ENCODE measurements at regions not wholly inside any gene's neighbourhood (a gene's known extent, or its start where the extent isn't known, plus 50 kb on each side); places are given as distances from the start of the nearest gene placed in this dataset.
"Not testable (repeated sequence)": the region's sequence is repeated elsewhere in the genome, so short reads cannot be mapped to it uniquely, and the experiment has no call there.

DNA sequence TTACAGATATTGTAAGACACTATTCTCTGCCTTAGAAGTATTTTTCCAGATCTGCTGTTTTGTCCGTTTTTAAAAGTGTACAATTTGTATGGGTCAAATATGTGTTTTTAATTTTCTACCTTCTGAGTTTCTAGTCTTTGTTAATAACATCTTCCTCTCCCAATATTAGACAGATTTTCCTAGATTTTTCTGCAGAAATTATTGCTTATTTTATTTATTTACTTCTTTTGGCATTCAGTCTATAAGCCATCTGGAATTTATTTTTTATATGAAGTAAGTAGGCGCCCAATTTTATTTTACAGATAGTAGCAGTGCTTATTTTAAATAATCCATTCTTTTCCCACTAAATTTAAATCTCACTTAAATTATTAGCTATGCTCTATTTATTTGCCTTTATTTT, 103.1 kb upstream of the PLEKHG1 start:
- peaks cover 19% of the 10 kb centered on the region for H3K4me1 ChIP-seq
- intact Hi-C loops (cut with micrococcal nuclease): no loop called here
- no peak for DNase-seq
- H3K27me3 ChIP-seq (ENCODE audit: low read depth): no peaks in the 10 kb centered on the region
- no peak overlapping the region for H3K27ac ChIP-seq (replicated peaks)
- no peaks in the 10 kb centered on the region for H3K36me3 ChIP-seq
- no peaks in the 10 kb centered on the region for H3K9me3 ChIP-seq (replicated peaks)
- H3K4me3 ChIP-seq: no peak overlapping the region
- TF ChIP-seq, protein P1, sequence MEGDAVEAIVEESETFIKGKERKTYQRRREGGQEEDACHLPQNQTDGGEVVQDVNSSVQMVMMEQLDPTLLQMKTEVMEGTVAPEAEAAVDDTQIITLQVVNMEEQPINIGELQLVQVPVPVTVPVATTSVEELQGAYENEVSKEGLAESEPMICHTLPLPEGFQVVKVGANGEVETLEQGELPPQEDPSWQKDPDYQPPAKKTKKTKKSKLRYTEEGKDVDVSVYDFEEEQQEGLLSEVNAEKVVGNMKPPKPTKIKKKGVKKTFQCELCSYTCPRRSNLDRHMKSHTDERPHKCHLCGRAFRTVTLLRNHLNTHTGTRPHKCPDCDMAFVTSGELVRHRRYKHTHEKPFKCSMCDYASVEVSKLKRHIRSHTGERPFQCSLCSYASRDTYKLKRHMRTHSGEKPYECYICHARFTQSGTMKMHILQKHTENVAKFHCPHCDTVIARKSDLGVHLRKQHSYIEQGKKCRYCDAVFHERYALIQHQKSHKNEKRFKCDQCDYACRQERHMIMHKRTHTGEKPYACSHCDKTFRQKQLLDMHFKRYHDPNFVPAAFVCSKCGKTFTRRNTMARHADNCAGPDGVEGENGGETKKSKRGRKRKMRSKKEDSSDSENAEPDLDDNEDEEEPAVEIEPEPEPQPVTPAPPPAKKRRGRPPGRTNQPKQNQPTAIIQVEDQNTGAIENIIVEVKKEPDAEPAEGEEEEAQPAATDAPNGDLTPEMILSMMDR (IDR thresholded peaks at IDR 0.05; ENCODE audit: borderline replicate concordance): no peak

DNA sequence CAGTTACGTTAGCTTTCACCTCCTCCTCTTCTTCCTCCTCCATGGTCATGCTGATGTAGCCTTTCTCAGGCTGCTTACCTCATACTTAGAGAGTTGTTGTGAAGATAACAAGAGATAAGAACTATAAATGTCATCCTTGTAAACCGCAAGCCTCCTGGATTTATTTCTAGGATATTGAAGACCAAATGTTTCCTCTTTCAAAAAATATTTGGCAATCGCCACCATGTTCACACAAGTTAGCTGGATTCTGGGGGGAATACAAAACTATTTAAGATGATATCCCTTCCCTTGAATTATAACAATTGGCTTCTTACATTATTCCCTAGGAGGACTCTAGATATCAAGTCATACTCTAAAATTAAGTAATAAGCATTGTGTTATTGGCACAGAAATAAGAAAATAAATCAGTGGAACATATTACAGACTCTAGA, 99.8 kb upstream of the PLEKHG1 start:
- TF ChIP-seq, protein P1 (IDR thresholded peaks at IDR 0.05; ENCODE audit: borderline replicate concordance): no peak
- Histone ChIP-seq H3K9me3 (replicated peaks) (no peaks in the 10 kb centered on the region), H3K27me3 (ENCODE audit: low read depth) (no peaks in the 10 kb centered on the region), H3K4me1 (no peaks in the 10 kb centered on the region), H3K4me3 (no peak overlapping the region), H3K36me3 (no peaks in the 10 kb centered on the region), H3K27ac (replicated peaks) (no peak overlapping the region)
- no peak for DNase-seq
- intact Hi-C loops (cut with micrococcal nuclease): no loop called here

DNA sequence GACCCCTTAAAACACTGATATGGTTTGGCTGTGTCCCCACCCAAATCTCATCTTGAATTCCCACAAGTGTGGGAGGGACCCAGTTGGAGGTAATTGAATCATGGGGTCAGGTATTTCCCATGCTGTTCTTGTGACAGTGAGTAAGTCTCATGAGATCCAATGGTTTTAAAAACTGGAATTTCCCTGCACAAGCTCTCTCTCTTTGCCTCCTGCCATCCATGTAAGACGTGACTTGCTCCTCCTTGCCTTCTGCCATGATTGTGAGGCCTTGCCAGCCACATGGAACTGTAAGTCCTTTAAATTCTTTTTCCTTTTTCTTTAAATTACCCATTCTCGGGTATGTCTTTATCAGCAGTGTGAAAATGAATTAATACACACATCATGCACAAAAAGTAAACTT, 99.1 kb upstream of the PLEKHG1 start:
- H3K27me3 ChIP-seq (ENCODE audit: low read depth); H3K36me3 ChIP-seq; H3K9me3 ChIP-seq (replicated peaks); H3K4me3 ChIP-seq; H3K4me1 ChIP-seq; intact Hi-C loops (cut with micrococcal nuclease); H3K27ac ChIP-seq (replicated peaks); DNase-seq: not testable (repeated sequence)

DNA sequence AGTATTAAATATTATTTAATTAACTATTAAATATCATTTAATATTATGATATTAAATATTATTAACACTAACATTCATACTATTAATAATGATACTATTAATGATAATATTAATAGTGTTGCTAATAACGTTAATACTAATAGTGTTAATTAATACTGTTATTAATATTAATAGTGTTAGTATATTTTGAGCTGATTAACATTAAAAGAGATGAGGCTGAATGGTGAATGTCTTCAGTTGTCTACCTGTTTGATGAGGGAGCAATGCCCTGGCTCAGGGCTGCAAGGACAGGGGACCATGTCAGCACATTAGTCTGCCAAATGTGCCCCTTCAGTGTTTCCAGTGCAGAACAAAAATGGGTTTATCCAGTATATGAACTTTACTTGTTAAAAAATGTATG, 96.6 kb upstream of the PLEKHG1 start:
- Histone ChIP-seq H3K36me3 (no peaks in the 10 kb centered on the region), H3K4me1 (no peaks in the 10 kb centered on the region), H3K9me3 (replicated peaks) (no peaks in the 10 kb centered on the region), H3K27ac (replicated peaks) (no peak overlapping the region), H3K27me3 (ENCODE audit: low read depth) (no peaks in the 10 kb centered on the region), H3K4me3 (no peak overlapping the region)
- intact Hi-C loops (cut with micrococcal nuclease): no loop called here
- DNase-seq: no peak
- TF ChIP-seq, protein P1 (IDR thresholded peaks at IDR 0.05; ENCODE audit: borderline replicate concordance): no peak

DNA sequence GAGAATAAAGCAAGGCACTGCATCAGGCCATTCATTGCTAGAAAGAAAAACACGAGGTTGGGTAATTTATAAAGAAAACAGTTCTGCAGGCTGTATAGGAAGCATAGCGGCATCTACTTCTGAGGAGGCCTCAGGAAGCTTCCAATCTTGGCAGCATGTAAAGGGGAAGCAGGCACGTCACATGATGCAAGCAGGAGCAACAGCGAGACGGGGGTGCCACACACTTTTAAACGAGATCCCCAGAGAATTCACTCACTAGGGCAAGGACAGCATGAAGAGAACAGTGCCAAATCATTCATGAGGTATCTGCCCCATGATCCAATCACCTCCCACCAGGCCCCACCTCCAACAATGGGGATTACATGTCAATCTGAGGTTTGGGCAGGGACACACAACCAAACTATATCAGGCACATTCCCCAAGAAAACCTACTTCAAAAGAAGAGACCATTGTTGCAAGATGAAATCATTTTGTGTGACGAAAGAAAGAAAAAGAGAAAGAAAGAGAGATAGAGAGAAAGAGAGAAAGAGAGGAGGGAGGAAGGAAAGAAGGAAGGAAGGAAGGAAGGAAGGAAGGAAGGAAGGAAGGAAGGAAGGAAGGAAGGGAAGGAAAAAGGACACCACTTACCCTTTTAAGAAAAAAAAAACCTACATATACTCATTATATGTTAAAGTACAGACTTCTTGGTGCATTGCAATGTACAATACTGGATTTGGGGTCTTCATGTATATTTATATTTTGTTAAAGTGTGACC, 95.9 kb upstream of the PLEKHG1 start:
- Histone ChIP-seq H3K27me3 (ENCODE audit: low read depth) (no peaks in the 10 kb centered on the region), H3K4me1 (no peaks in the 10 kb centered on the region), H3K27ac (replicated peaks) (no peak overlapping the region), H3K4me3 (no peak overlapping the region), H3K36me3 (no peaks in the 10 kb centered on the region), H3K9me3 (replicated peaks) (no peaks in the 10 kb centered on the region)
- intact Hi-C loops (cut with micrococcal nuclease): no loop called here
- TF ChIP-seq, protein P1 (IDR thresholded peaks at IDR 0.05; ENCODE audit: borderline replicate concordance): no peak
- DNase-seq: no peak

DNA sequence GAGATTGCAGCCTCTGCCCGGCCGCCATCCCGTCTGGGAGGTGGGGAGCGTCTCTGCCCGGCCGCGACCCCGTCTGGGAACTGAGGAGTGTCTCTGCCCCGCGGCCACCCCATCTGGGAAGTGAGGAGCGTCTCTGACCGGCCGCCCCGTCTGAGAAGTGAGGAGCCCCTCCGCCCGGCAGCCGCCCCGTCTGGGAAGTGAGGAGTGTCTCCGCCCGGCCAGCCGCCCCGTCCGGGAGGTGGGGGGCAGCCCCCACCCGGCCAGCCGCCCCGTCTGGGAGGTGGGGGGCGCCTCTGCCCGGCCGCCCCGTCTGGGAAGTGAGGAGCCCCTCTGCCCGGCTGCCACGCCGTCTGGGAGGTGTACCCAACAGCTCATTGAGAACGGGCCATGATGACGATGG, 92.3 kb upstream of the PLEKHG1 start:
- H3K4me1 ChIP-seq; intact Hi-C loops (cut with micrococcal nuclease); DNase-seq: not testable (repeated sequence)

More for the DNA sequence above, 92.3 kb upstream of the PLEKHG1 start:
- H3K27me3 ChIP-seq (ENCODE audit: low read depth); H3K4me3 ChIP-seq; H3K27ac ChIP-seq (replicated peaks); H3K9me3 ChIP-seq (replicated peaks); H3K36me3 ChIP-seq: not testable (repeated sequence)
